IMR-90 (cell line): ENCODE measurements at regions not wholly inside any gene's neighbourhood (a gene's known extent, or its start where the extent isn't known, plus 50 kb on each side); places are given as distances from the start of the nearest gene placed in this dataset.
A peak's percentile ranks its signal among the peaks of the same experiment; 100 is the strongest.

Experiments used
- ATAC-seq: fragments of 200-7000 bp; cut with Tn5 transposase; 2 replicates; pipeline ENCODE4 v1.9.1; 2020; ENCODE audit warnings: low read depth, mild to moderate bottlenecking, moderate library complexity
- BruUV-seq: library from RNA; stranded (reverse); fragments of 400-500 nt; replicated peaks from 2 replicates; lab custom pipeline; 2021; lab: Mats Ljungman, UMichigan
- CTCF ChIA-PET: fragments of 300-600 bp; formaldehyde crosslinking; extraction: SDS; loops from one replicate; lab custom pipeline; 2021; ENCODE audit warnings: antibody characterized with exemption; lab: Yijun Ruan, JAX
- POLR2A ChIA-PET: fragments of 300-600 bp; sonication (Branson Sonifier 250); formaldehyde crosslinking; loops from one replicate; lab custom pipeline; 2022; ENCODE audit warnings: antibody characterized with exemption; ENCODE audit not compliant: unreplicated experiment; lab: Charles Lee
- DNase-seq: peaks from one replicate; pipeline ENCODE4 v3.0.0; 2013
- H2AFZ ChIP-seq: replicated peaks from 2 replicates; pipeline ENCODE3; 2013; ENCODE audit warnings: low read length, mild to moderate bottlenecking; ENCODE audit not compliant: poor library complexity
- H2AK5ac ChIP-seq: 2 replicates; pipeline ENCODE4 v1.6.1; 2013; ENCODE audit warnings: low read depth, low read length, inconsistent platforms
- H2AK9ac ChIP-seq: replicated peaks from 2 replicates; pipeline ENCODE3; 2013; ENCODE audit warnings: mild to moderate bottlenecking, low read depth, low read length, moderate library complexity; ENCODE audit not compliant: poor library complexity
- H2BK120ac ChIP-seq: 2 replicates; pipeline ENCODE4 v1.6.1; 2013; ENCODE audit warnings: low read depth, low read length, inconsistent platforms
- H2BK15ac ChIP-seq: 3 replicates; pipeline ENCODE4 v1.6.1; 2013; ENCODE audit warnings: low read depth, low read length, inconsistent platforms
- H2BK20ac ChIP-seq: 2 replicates; pipeline ENCODE4 v1.6.1; 2013; ENCODE audit warnings: low read depth, mild to moderate bottlenecking, inconsistent platforms, low read length, moderate library complexity
- H2BK5ac ChIP-seq: 2 replicates; pipeline ENCODE4 v1.6.1; 2013; ENCODE audit warnings: mild to moderate bottlenecking, low read depth, low read length, inconsistent platforms; ENCODE audit not compliant: poor library complexity, severe bottlenecking
- H3K14ac ChIP-seq: replicated peaks from 2 replicates; pipeline ENCODE4 v1.6.1; 2013; ENCODE audit warnings: low read depth, low read length, inconsistent platforms
- H3K18ac ChIP-seq: 2 replicates; pipeline ENCODE4 v1.6.1; 2013; ENCODE audit warnings: low read depth, low read length, control low read depth
- H3K23ac ChIP-seq: 2 replicates; pipeline ENCODE4 v1.6.1; 2013; ENCODE audit warnings: low read depth, low read length, inconsistent platforms
- H3K27ac ChIP-seq: 2 replicates; pipeline ENCODE4 v1.5.1; 2013; ENCODE audit warnings: mild to moderate bottlenecking, control low read depth, low read length; ENCODE audit not compliant: insufficient read depth
- H3K27me3 ChIP-seq: 2 replicates; pipeline ENCODE4 v1.6.1; 2013; ENCODE audit warnings: low read length; ENCODE audit not compliant: control insufficient read depth, insufficient read depth
- H3K36me3 ChIP-seq: 2 replicates; pipeline ENCODE4 v1.6.1; 2013; ENCODE audit warnings: low read length, mixed read lengths; ENCODE audit not compliant: control insufficient read depth, insufficient read depth
- H3K4ac ChIP-seq: 2 replicates; pipeline ENCODE4 v1.6.1; 2013; ENCODE audit warnings: low read depth, low read length, inconsistent platforms
- H3K4me1 ChIP-seq: 2 replicates; pipeline ENCODE4 v1.6.1; 2013; ENCODE audit warnings: low read length, mixed read lengths; ENCODE audit not compliant: control insufficient read depth, insufficient read depth
- H3K4me2 ChIP-seq: 2 replicates; pipeline ENCODE4 v1.6.1; 2013; ENCODE audit warnings: low read depth, mild to moderate bottlenecking, control low read depth, low read length, moderate library complexity
- H3K4me3 ChIP-seq: 2 replicates; pipeline ENCODE4 v1.5.1; 2013; ENCODE audit warnings: low read depth, mild to moderate bottlenecking, control low read depth, low read length, moderate library complexity; ENCODE audit not compliant: insufficient read depth
- H3K56ac ChIP-seq: 2 replicates; pipeline ENCODE4 v1.6.1; 2013; ENCODE audit warnings: low read length, inconsistent platforms; ENCODE audit not compliant: insufficient read depth; ENCODE audit errors: extremely low read depth
- H3K79me1 ChIP-seq, 2 experiments: 2 replicates each; pipeline ENCODE4 v1.6.1; 2013; ENCODE audit warnings: low read length in 2 of 2, inconsistent platforms in 1 of 2, low read depth in 1 of 2
- H3K9ac ChIP-seq: 2 replicates; pipeline ENCODE4 v1.6.1; 2013; ENCODE audit warnings: low read depth, low read length, control low read depth
- H3K9me1 ChIP-seq: 2 replicates; pipeline ENCODE4 v1.6.1; 2013; ENCODE audit warnings: low read length, inconsistent platforms; ENCODE audit not compliant: insufficient read depth
- H3K9me3 ChIP-seq: 2 replicates; pipeline ENCODE4 v1.6.1; 2013; ENCODE audit warnings: low read length; ENCODE audit not compliant: control insufficient read depth, insufficient read depth
- H4K20me1 ChIP-seq: 2 replicates; pipeline ENCODE4 v1.6.1; 2013; ENCODE audit warnings: low read length, inconsistent platforms; ENCODE audit not compliant: insufficient read depth
- H4K5ac ChIP-seq: 2 replicates; pipeline ENCODE4 v1.6.1; 2013; ENCODE audit warnings: mild to moderate bottlenecking, low read depth, low read length, control low read depth
- H4K8ac ChIP-seq, 2 experiments: 2 replicates each; pipeline ENCODE4 v1.6.1; 2013; ENCODE audit warnings: low read depth in 2 of 2, low read length in 2 of 2, control low read depth in 1 of 2, inconsistent platforms in 1 of 2
- H4K91ac ChIP-seq: 2 replicates; pipeline ENCODE4 v1.6.1; 2013; ENCODE audit warnings: low read depth, low read length, inconsistent platforms; ENCODE audit not compliant: insufficient read depth
- BHLHE40 ChIP-seq: fragments of 150-350 bp; IDR thresholded peaks from 2 replicates; pipeline ENCODE4 v1.6.1; 2016; ENCODE audit warnings: mild to moderate bottlenecking, low read depth, low read length
- CHD1 ChIP-seq: IDR thresholded peaks from 2 replicates; pipeline ENCODE4 v1.6.1; 2012; ENCODE audit warnings: low read depth, low read length, improper control_type of control experiment
- CTCF ChIP-seq: conservative IDR thresholded peaks from 2 replicates; pipeline ENCODE4 v1.5.1; 2012; ENCODE audit warnings: mild to moderate bottlenecking, low read depth, low read length, improper control_type of control experiment
- ELK1 ChIP-seq: fragments of 150-350 bp; IDR thresholded peaks from 2 replicates; pipeline ENCODE4 v1.6.1; 2016; ENCODE audit warnings: low read depth, mild to moderate bottlenecking, low read length, moderate library complexity, borderline replicate concordance
- FOS ChIP-seq: fragments of 150-350 bp; IDR thresholded peaks from 2 replicates; pipeline ENCODE4 v1.6.1; 2016; ENCODE audit warnings: low read depth, low read length
- MAFK ChIP-seq: IDR thresholded peaks from 2 replicates; pipeline ENCODE4 v1.6.1; 2012; ENCODE audit warnings: low read depth, low read length, improper control_type of control experiment
- MAZ ChIP-seq: IDR thresholded peaks from 2 replicates; pipeline ENCODE4 v1.6.1; 2012; ENCODE audit warnings: low read depth, mild to moderate bottlenecking, low read length, improper control_type of control experiment, moderate library complexity, borderline replicate concordance
- POLR2A ChIP-seq: IDR thresholded peaks from 2 replicates; pipeline ENCODE4 v1.6.1; 2012; ENCODE audit warnings: mild to moderate bottlenecking, low read depth, low read length
- RAD21 ChIP-seq: IDR thresholded peaks from 2 replicates; pipeline ENCODE4 v1.6.1; 2012; ENCODE audit warnings: low read length, improper control_type of control experiment
- RCOR1 ChIP-seq: IDR thresholded peaks from 2 replicates; pipeline ENCODE4 v1.6.1; 2012; ENCODE audit warnings: mild to moderate bottlenecking, low read length, improper control_type of control experiment; ENCODE audit not compliant: insufficient replicate concordance
- SMC3 ChIP-seq: fragments of 150-350 bp; IDR thresholded peaks from 2 replicates; pipeline ENCODE4 v1.6.1; 2016; ENCODE audit warnings: low read depth, mild to moderate bottlenecking, antibody characterized with exemption, low read length, moderate library complexity
- USF2 ChIP-seq: fragments of 150-350 bp; IDR thresholded peaks from 2 replicates; pipeline ENCODE4 v1.6.1; 2017; ENCODE audit warnings: mild to moderate bottlenecking, antibody characterized with exemption, low read length, low read depth
- WGBS, 2 experiments: methylation state at CpG; one replicate each; pipeline versions ENCODE4 v1.1.5 to v1.1.7; 2013; ENCODE audit warnings: missing lambda C conversion rate in 2 of 2; ENCODE audit not compliant: insufficient read length in 1 of 2; ENCODE audit errors: extremely low coverage in 2 of 2; 5-methylcytosine and 5-hydroxymethylcytosine counted together
- dilution Hi-C: fragments of 300-500 bp; cut with HindIII; formaldehyde crosslinking; loops from one replicate; pipeline ENCODE4 v1.14.3; 2018; ENCODE audit warnings: low sequenced_read_pairs; ENCODE audit not compliant: unreplicated experiment
- in situ Hi-C: fragments of 300-500 bp; cut with MboI; formaldehyde crosslinking; loops from 3 replicates; pipeline ENCODE4 v1.14.3; 2019; ENCODE audit warnings: low sequenced_read_pairs, inconsistent platforms, mixed read lengths
- intact Hi-C: fragments of 100-400 bp; cut with micrococcal nuclease; formaldehyde crosslinking; loops from 2 replicates; pipeline ENCODE4 v1.10.0; 2022

GRCh38 chr11:28938091-28938490 lies 829.9 kb downstream of the METTL15 start:
- Histone ChIP-seq H3K4ac (0 out of 2 replicates have a peak overlapping the region, but pooled peaks have one; percentile 7), H3K4me1 (0 out of 2 replicates have a peak, but pooled peaks cover 2% of the 10 kb centered on the region), H3K23ac (peak overlapping the region; percentile 34; the same call in 1 of the 2 replicates), H2BK15ac (peak overlapping the region; percentile 66; the same call in 1 of the 3 replicates), H4K91ac (peak overlapping the region; percentile 56; the same call in 1 of the 2 replicates), H3K9me1 (peaks cover 5% of the 10 kb centered on the region; the same call in 1 of the 2 replicates), H3K27ac (no peak overlapping the region), H3K27me3 (no peaks in the 10 kb centered on the region), H2AK9ac (no peak overlapping the region), H4K5ac (no peak overlapping the region), H3K79me1 (no peaks in the 10 kb centered on the region), H3K9ac (no peak overlapping the region), H3K14ac (peak overlapping the region; percentile 48; the same call in 1 of the 2 replicates), H2BK5ac (peak overlapping the region; percentile 33), H3K4me3 (no peak overlapping the region), H2AK5ac (0 out of 2 replicates have a peak overlapping the region, but pooled peaks have one; percentile 40), H3K36me3 (no peaks in the 10 kb centered on the region), H2BK20ac (peak overlapping the region; percentile 73), H3K18ac (peak overlapping the region; percentile 13; the same call in 1 of the 2 replicates), H3K56ac (no peak overlapping the region), H4K20me1 (no peaks in the 10 kb centered on the region), H2BK120ac (peak overlapping the region; percentile 26), H2AFZ (peak overlapping the region; percentile 38), H3K4me2 (no peak overlapping the region), H4K8ac (no peak overlapping the region; a peak in 1 of 4 replicates), H3K9me3 (no peaks in the 10 kb centered on the region)
- no CpG with 5 or more reads among the region's 1 CpG for WGBS, 2 experiments
- dilution Hi-C loops (no loop called here), intact Hi-C loops (no loop called here), in situ Hi-C loops (no loop called here)
- DNase-seq (peak; percentile 13), ATAC-seq (no peak; the same call in 1 of the 2 replicates)
- BruUV-seq, result no TSS peak
- ChIA-PET CTCF (no interaction called here), POLR2A (no interaction called here)
- TF ChIP-seq MAZ, result no peak
- no peak for TF ChIP-seq ELK1
- TF ChIP-seq RAD21, result no peak
- no peak for TF ChIP-seq FOS
- no peak for TF ChIP-seq RCOR1
- no peak for TF ChIP-seq POLR2A
- TF ChIP-seq SMC3, result no peak
- TF ChIP-seq USF2, result no peak
- TF ChIP-seq MAFK, result no peak
- TF ChIP-seq BHLHE40, result no peak
- no peak for TF ChIP-seq CHD1
- TF ChIP-seq CTCF, result no peak
